Activated effector memory CD4-positive, alpha-beta T cell treated with anti-CD3 and anti-CD28 coated beads, Interleukin-2, amount 50 U/mL, for 16 hours (primary cell): ENCODE measurements at regions not wholly inside any gene's neighbourhood (a gene's known extent, or its start where the extent isn't known, plus 50 kb on each side); places are given as distances from the start of the nearest gene placed in this dataset.
"Not testable (repeated sequence)": the region's sequence is repeated elsewhere in the genome, so short reads cannot be mapped to it uniquely, and the experiment has no call there.

Experiments used
- DNase-seq: peaks from one replicate; pipeline ENCODE4 v3.0.0-alpha.2; 2020

DNA sequence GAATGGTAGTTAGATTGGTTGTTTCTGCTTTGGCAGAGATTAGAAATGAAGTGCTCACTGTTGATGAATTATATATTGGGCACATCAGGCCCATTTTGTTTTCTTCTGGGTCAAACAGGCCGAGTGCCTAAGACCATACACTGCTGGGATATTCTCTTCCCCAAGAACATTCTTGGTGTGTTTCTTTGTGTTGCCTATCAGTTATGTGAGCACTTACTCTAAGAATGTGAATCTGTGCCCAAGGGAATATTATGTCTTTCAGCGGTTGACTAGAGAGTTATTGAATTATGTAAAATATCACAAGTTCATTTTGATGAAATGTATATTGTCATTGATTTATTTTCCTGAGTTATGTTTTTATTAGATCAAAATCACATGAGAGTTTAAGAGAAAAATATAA lies 255.5 kb upstream of the SMIM30 start:
- DNase-seq: no peak

DNA sequence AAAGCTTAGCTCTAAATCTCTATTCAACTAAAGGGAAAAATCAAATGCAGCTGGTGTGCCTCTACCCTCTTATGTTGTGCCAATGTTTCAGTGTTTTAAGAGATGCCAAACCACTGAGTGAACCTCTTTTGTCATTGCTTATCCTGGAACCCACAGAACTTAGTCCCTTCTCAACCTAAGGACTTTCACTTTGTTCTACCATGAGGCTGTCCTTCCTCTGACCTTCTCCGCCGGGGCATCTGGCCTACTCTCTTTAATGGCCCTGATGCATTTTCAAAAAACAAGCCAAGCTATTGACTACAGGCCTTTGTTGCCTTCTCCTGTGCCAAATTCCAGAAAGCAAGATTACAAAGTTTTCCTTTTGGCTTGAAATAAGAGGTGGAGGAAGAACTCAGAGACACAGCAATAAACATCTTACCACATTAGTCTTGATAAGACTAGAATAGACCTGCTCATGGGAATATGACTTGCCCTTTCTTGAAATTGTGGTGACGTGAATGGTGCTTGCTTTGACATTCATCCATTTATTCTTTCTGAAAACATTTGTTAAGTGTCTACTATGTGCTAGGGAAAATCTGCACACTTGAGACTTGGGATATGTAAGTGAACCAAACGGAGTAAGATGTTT lies 253.2 kb upstream of the SMIM30 start:
- no peak for DNase-seq

DNA sequence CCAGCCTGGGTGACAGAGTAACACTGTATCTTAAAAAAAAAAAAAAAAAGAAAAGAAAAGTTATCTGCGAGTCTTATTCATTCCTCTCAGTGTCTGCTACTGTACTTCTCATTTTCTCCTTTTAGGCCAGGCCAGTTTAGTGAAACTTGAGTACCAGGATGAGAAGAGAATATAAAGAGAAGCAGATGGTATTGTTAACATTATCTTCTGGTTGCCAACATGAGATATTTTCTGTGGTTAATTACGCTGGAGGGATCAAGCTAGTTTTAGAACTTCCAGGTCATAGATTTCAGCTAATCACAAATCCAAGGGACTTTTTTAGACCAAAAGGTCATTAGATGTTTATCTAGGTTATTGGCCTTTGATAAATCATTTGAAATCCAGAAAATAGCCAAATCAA lies 252.6 kb upstream of the SMIM30 start:
- no peak for DNase-seq

DNA sequence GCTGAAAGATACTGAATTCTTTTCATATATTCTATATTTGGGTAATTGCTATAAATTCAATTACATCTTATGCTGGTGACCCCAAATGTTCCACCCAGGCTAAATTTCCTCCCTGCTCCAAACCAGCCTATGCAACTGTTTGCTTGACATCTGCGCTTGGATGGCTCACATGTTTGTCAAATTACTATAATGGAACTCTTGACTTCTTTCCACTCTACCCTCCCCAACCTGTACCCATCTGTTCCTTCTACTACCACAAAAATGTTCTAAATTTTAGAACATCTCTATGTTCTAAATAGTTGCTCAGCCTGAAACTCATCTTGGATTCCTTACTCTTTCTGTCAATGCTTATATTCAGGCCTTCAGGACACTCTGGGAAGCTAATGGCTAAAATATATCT lies 249.9 kb upstream of the SMIM30 start:
- DNase-seq: no peak

DNA sequence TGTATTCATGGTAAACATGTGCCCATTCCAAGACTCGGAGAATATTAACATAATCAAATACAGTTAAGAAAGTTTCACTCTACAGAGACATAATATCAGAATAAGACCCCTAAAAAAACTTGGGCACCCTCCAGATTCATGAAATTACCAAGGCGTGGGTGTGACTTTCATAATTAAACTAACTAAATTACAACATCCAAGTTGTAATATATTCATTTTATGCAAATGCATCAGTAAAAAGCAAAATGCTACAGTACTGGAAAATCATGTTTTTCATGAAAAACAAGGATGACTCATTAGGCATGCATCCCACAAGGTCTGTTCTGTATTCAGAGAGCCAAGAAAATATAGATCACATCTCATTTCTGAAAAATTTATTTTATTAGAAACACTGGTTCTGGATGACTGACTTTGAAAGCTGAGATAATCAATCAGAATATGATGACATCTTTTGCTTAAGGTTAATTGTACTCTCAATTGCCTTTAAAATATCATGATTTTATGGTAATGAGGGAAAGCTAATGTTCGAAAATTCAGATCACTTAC lies 248.8 kb upstream of the SMIM30 start:
- no peak for DNase-seq

DNA sequence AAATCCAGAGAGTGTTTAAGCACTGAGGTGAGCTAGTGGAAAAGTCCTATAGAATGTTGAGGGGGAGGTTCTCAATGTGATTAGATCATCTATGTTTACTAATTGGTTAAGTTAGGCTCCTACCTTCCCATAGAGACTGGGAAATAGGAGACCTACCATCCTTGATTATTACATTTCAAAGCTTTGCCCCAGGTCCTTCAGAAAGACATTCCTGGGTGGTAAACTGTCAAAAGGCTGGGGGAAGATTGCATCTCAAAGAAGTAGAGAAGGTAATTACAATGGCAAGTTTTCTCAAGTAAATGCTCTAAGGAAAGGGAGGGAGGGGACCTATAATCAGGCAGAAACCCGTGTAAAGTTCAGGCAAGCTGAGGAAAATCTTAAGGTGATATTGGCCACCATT lies 247.8 kb upstream of the SMIM30 start:
- no peak for DNase-seq

DNA sequence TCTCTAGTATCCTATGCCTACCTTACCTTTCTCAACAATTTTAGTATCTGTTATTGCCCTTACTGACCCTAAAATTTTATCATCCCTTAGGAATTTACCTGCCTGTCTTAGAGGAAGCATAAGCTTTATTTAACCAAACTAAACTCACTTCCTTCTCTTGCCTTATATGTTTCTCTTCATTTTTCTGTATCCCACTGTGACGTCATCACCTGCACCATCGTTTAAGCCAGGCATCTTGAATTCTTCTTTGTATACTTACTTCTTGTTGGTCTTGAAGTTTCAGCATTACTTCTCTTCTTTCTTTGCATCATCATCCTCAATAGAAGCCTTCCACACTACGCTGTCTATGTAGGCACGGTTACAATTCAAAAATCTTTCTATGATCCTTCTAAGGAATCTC lies 231.0 kb upstream of the SMIM30 start:
- no peak for DNase-seq

DNA sequence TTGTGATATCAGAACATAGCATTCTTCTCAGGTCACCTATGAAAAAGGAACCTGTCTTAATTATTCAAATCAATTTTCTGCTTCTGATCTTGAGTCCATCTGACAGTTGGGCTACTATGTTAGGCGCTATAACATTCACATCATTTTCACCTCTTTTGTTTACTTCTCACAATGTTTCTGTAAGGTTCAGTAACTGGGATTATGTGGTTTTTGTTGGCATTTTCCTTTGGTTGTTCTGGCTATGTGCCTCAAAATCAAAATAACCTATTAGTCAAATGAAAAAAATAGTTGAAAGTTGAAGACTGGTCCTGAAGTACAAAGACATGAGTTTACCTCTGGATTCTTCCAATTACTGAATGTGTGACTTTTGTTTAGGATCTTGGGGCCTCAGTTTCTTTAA lies 221.3 kb upstream of the SMIM30 start:
- no peak for DNase-seq

DNA sequence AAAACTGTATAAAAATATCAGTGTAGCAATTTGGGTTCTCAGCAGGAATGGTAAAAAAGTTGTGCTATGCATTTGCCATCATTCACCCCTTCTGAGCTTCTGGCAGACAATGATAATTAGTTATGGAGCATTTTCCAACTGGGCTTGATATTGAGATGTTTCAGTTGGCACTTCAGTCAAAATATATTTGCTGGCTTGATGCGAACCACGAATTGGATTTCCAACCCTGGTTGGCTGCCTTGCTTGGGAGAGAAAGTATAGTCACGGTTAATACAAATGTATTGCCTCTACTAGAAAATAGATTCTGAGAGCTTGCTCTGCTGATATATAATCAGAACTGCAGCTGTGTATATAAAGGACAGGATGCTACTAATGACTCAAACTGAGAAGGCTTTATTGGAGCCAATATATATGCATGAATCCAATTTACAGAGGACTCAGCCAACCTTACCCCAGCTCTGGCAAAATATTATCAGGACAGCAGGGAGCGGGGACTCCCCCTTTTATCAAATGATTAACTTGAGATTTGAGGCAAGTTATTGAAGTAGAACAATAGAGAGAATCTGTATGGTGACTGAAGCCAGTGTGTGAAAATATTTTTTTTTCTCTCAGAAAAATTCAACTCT lies 219.8 kb upstream of the SMIM30 start:
- no peak for DNase-seq

DNA sequence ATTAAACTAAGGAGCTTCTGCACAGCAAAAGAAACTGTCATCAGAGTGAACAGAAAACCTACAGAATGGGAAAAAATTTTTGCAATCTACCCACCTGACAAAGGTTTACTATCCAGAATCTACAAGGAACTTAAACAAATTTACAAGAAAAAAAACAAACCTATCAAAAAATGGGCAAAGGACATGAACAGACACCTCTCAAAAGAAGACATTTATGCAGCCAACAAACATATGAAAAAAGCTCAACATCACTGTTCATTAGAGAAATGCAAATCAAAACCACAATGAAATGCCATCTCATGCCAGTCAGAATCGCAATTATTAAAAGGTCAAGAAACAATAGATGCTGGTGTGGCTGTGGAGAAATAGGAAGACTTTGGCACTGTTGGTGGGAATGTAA lies 218.5 kb upstream of the SMIM30 start:
- not testable (repeated sequence) for DNase-seq

DNA sequence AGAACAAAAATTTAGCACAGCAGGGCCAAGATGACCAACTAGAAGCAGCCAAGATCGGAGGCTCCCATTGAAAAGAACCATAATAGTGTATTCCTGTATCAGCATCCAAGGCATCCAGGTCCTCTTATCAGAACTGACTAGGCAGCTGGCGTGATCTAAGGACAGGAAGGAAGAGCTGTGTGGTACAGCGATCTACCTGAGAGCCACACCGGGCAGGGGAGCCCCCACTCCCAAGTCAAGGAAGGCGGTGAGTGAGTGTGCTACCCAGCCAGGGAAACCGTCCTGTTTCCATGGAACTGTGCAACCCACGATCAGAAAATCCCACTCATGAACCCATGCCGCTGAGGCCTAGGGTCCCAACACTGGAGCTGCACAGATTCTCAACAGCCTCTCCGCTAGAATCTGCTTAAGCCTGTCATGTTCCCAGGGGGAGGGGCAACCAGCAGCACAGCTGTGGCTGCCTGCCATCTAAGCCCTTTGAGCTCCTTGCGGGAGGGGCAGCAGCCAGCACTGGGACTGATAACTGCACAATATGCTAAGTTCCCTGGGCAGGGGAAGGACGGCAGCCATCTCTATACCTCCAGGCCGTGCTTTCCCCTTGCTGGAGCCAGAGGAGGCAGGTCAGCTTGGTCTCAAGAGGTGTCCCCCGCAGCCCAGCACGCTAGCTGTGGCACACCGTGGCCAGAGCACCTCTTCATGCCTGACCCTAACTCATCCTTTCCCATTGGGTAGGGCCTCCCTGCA lies 213.0 kb upstream of the SMIM30 start:
- no peak for DNase-seq

DNA sequence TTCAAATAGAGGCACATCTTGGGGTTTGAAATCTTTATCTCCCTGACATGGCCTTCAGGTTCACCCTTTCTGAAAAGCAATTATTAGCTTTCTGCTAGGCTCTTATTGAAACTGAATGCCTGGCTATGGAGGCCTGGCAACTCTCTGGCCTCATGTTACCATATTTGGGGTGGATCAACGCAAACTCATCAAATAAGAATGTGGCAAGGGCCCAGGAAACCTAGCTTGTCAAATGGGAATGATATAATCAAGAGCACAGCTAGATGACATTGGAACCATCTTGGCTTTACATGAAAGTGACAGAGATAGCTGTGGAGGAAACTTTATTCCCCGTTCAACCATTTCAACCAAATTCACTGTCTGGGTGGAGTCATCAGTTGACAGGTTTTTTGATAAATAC lies 202.8 kb upstream of the SMIM30 start:
- no peak for DNase-seq

DNA sequence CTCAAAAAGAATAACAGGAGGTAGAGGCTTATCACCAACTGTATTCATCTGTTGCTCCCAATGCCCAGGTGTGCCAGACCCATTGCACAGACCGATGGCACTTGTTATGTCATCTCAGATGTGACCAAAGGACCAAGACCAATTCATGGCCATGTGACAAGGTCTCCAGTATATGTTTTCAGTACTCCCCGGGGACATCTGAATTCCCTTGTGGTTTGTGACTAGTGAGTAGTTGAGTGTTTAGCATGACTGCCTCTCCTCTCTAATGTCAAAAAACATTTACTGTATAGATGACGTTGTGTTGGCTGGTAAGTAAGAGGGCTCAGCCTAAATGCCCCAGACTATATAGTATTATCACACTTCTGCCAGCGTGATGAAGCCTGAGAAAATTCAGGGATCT lies 202.1 kb upstream of the SMIM30 start:
- no peak for DNase-seq

DNA sequence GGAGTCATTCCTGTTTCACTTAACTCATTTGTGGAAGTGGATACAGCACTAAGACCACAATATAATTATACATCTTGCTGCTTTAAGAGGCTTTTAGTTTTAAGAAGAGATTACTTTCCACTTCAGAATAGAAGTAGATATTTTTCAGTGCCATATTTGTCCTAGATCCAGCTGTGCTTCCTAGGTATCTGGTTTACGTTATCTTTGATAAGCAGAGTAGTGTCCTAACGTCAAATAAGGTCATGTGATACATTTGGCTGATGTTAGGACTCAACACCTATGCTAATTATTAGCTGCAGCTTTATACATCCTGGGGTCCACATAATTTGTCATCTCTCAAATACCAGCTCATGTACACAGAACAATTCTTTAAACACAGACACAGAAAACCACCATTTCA lies 196.2 kb upstream of the SMIM30 start:
- no peak for DNase-seq

DNA sequence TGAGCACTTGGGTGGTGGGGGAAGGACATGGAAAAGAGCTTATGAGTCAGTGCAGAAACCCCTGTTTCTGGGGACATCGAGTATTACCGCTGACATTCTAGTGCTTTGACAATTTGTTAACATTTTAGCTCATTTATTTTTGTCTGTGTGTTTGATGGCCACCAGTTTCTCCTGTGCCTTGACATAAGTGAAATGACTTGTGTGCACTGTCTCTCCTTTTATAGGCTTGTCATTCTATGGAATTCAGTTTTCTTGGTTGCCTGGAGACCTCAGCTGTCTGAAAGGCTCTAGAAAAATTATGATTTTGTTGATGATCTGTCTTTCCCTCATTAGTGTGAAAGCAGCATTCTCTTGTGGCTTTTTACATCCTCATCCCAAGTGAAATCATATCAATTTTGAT lies 190.0 kb upstream of the SMIM30 start:
- DNase-seq: no peak

DNA sequence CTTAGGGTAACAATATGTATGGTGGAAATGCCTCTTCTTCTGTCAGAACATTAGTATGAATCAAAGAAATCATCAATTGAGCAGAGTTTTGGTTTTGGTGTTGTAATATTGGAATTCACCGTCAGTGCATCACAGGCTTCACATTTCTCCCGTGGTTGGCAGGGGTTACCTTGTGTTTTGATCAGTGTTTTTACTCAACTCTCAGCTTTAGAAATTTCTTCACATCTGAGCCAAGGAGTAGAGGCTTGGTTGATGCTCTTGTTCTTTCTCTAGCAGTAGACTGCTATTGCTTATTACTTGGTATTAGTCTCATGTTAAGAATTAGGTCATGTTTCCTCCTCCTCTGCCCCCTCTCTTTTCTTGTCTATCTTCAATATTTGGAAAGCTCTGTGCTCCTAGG lies 188.8 kb upstream of the SMIM30 start:
- no peak for DNase-seq

DNA sequence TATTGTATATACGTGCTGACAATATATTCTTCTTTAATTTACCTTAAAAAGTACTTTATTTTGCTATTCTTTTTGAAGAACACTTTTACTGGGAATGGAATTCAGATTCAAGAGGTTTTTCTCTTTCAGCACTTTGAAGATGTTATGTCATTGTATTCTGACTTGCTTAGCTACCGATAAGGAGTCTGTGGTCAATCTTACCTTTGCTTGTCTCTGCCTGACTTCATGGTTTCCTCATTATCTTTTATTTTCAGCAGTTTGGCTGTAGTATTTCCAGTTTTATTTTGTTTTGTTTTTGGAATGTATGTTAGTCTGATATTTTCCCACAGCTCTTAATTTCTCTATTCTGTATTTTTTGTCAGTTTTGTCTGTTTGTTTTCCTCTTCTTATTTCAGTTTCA lies 187.9 kb upstream of the SMIM30 start:
- no peak for DNase-seq

DNA sequence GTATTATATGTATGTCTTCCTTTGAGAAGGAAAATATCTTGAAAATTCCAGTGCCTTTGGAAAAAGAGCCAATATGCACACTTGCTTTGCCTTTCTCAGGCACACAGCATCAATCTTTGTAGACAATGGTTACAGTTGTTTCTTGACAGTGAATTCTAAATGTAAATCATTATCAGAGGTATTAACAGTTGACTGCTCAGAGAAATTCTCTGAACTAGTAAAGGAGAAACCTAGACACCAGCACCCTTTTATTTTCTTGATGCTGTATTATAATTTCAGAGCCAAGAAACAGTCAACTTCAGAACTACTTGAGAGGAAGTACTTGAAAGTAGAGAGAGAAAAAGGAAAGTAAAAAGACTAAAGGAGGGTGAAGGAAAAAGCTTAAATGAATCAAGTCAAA lies 185.8 kb upstream of the SMIM30 start:
- DNase-seq: no peak

DNA sequence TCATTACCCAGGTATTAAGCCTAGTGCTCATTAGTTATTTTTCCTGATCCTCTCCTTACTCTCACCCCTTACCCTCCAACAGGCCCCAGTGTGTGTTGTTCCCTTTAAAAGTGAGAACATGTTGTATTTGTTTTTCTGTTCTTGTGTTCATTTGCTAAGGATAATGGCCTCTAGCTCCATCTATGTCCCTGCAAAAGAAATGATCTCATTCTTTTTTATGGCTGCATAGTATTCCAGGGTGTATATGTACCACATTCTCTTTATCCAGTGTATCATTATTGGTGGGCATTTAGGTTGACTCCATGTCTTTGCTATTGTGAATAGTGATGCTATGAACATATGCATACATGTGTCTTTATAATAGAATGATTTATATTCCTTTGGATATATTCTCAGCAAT lies 185.0 kb upstream of the SMIM30 start:
- not testable (repeated sequence) for DNase-seq

DNA sequence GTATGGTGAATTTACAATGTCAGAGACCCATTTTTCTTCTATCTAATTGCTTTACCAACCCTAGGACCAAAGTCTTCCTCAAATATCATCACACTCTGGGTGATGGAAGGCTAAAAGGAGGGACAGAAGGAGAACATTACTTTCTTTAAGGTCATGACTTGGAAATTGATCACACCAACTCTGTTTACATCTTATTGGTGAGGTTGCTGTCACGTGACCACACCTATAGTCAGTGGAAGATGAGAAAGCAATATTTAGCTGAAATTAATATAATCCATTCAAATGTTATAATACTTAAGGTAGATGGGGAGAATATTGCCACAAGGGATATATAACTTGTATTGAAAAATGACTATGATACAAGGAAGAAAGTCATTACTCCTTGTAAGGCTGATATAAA lies 183.6 kb upstream of the SMIM30 start:
- no peak for DNase-seq

DNA sequence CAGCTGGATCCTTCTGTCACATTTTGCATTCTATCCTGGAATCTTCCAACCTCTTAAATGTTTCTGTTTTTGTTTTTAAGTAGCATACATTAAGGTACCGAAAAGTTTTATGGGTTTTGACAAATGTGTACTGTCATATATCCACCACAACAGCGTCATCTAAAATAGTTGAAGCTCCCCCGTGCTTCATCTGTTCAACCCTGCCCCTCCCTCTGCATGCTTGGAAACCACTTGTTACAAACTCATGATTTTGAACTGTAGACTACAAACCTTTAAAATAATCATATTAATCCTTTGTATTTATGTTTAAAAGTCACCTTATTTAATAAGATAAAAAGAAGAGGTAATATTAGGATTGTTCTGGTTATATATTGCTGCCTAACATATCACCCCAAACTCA lies 182.8 kb upstream of the SMIM30 start:
- DNase-seq: no peak

DNA sequence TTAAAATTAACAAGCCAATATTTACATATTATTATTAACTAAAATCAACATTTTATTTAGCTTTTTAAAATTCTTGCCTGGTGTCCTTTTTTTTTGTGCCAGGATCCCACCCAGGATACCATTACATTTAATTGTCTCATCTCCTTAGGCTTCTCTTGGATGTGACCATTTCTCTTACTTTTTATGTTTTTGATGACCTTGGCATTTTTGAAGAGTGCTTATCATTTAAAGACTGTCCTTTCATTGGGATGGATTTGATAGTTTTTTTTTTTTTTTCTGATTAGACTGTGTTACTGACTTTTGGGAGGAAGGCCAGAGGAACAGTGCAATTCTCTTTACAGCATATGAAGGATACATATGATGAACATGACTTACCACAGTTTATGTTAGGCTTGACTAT lies 181.4 kb upstream of the SMIM30 start:
- DNase-seq: no peak

DNA sequence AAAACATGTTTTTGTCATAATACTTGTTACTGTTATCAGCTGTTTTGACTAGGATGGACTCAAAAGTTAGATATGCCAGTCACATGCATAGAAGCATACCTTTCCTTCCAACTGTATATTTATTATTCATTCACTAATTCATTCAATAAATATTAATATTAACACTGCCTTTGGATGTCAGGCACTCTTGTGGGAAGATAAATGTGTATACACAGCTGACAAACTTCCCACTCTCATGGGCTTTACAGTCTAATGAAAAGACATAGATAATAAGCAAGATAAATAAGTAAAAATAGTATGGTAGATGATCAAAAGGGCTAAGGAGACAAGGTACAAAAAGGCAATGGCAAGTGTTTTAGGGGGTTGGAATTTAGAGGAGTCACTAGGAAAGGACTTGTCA lies 180.1 kb upstream of the SMIM30 start:
- no peak for DNase-seq

DNA sequence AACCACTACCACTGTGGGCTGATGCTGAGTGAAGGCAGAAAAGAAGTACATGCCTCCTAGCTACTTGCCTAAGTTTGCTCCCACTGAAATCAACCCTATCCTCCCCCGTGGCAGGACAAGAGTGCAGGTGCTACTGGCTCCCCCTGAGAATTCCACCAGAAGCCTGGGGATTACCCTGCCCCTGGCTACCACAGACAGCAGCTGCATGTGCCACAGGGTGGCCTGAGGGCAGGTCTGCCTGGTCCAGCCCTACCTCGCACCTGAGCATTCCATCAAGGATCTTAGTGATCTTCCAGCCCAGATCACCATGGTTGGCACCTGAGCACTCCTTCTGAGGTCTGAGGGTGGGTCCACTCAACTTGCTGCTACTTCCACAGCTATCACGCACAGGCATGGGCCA lies 176.4 kb upstream of the SMIM30 start:
- DNase-seq: no peak
